ENCODE measurements at regions not wholly inside any gene's neighbourhood (a gene's known extent, or its start where the extent isn't known, plus 50 kb on each side); places are given as distances from the start of the nearest gene placed in this dataset.
"Not testable (repeated sequence)": the region's sequence is repeated elsewhere in the genome, so short reads cannot be mapped to it uniquely, and the experiment has no call there.

GRCh38 chr2:154556146-154556545 is 142.3 kb upstream of the KCNJ3 start:
- Histone ChIP-seq H3K9me3 (ENCODE audit: control insufficient read depth, insufficient read depth, low read length) (no peaks in the 10 kb centered on the region), H3K36me3 (ENCODE audit: insufficient read depth, low read length) (no peaks in the 10 kb centered on the region), H3K9ac (ENCODE audit: low read depth, low read length) (no peak overlapping the region), H3K4me1 (ENCODE audit: insufficient read depth, low read length) (no peaks in the 10 kb centered on the region)

GRCh38 chr2:154556607-154557006 is 141.9 kb upstream of the KCNJ3 start:
- Histone ChIP-seq H3K9me3 (ENCODE audit: control insufficient read depth, insufficient read depth, low read length) (no peaks in the 10 kb centered on the region), H3K9ac (ENCODE audit: low read depth, low read length) (no peak overlapping the region), H3K36me3 (ENCODE audit: insufficient read depth, low read length) (no peaks in the 10 kb centered on the region), H3K4me1 (ENCODE audit: insufficient read depth, low read length) (no peaks in the 10 kb centered on the region)

- Histone ChIP-seq H3K36me3 (ENCODE audit: insufficient read depth, low read length) (no peaks in the 10 kb centered on the region), H3K4me1 (ENCODE audit: insufficient read depth, low read length) (no peaks in the 10 kb centered on the region), H3K9me3 (ENCODE audit: control insufficient read depth, insufficient read depth, low read length) (no peaks in the 10 kb centered on the region), H3K9ac (ENCODE audit: low read depth, low read length) (no peak overlapping the region)
These were observed 140.6 kb upstream of the KCNJ3 start for GRCh38 chr2:154557906-154558305.

GRCh38 chr2:154565433-154565832 is 133.1 kb upstream of the KCNJ3 start:
- H3K9ac ChIP-seq (ENCODE audit: low read depth, low read length), result no peak overlapping the region
- no peaks in the 10 kb centered on the region for H3K4me1 ChIP-seq (ENCODE audit: insufficient read depth, low read length)
- H3K9me3 ChIP-seq (ENCODE audit: control insufficient read depth, insufficient read depth, low read length), result no peaks in the 10 kb centered on the region
- no peaks in the 10 kb centered on the region for H3K36me3 ChIP-seq (ENCODE audit: insufficient read depth, low read length)

- peaks cover 11% of the 10 kb centered on the region for H3K4me1 ChIP-seq (ENCODE audit: insufficient read depth, low read length)
These were observed 130.1 kb upstream of the KCNJ3 start for GRCh38 chr2:154568413-154568812.

GRCh38 chr2:154570501-154570900 is 128.0 kb upstream of the KCNJ3 start:
- Histone ChIP-seq H3K4me1 (ENCODE audit: insufficient read depth, low read length) (peaks cover 11% of the 10 kb centered on the region), H3K36me3 (ENCODE audit: insufficient read depth, low read length) (no peaks in the 10 kb centered on the region), H3K9me3 (ENCODE audit: control insufficient read depth, insufficient read depth, low read length) (no peaks in the 10 kb centered on the region), H3K9ac (ENCODE audit: low read depth, low read length) (no peak overlapping the region)

More at GRCh38 chr2:154568413-154568812, 130.1 kb upstream of the KCNJ3 start:
- H3K36me3 ChIP-seq (ENCODE audit: insufficient read depth, low read length), result no peaks in the 10 kb centered on the region
- no peaks in the 10 kb centered on the region for H3K9me3 ChIP-seq (ENCODE audit: control insufficient read depth, insufficient read depth, low read length)
- H3K9ac ChIP-seq (ENCODE audit: low read depth, low read length), result no peak overlapping the region

GRCh38 chr2:154576699-154577098 is 121.8 kb upstream of the KCNJ3 start:
- H3K9me3 ChIP-seq (ENCODE audit: control insufficient read depth, insufficient read depth, low read length); H3K36me3 ChIP-seq (ENCODE audit: insufficient read depth, low read length); H3K9ac ChIP-seq (ENCODE audit: low read depth, low read length); H3K4me1 ChIP-seq (ENCODE audit: insufficient read depth, low read length): not testable (repeated sequence)

- no peaks in the 10 kb centered on the region; the same call in 1 of the 2 replicates for H3K9me3 ChIP-seq (ENCODE audit: control insufficient read depth, insufficient read depth, low read length)
- peaks cover 7% of the 10 kb centered on the region; the same call in 1 of the 2 replicates for H3K4me1 ChIP-seq (ENCODE audit: insufficient read depth, low read length)
- no peaks in the 10 kb centered on the region for H3K36me3 ChIP-seq (ENCODE audit: insufficient read depth, low read length)
- no peak overlapping the region for H3K9ac ChIP-seq (ENCODE audit: low read depth, low read length)
These were observed 121.1 kb upstream of the KCNJ3 start for GRCh38 chr2:154577390-154577789.

GRCh38 chr2:154580767-154581166 is 117.7 kb upstream of the KCNJ3 start:
- Histone ChIP-seq H3K9me3 (ENCODE audit: control insufficient read depth, insufficient read depth, low read length) (no peaks in the 10 kb centered on the region; the same call in 1 of the 2 replicates), H3K4me1 (ENCODE audit: insufficient read depth, low read length) (peaks cover 12% of the 10 kb centered on the region; the same call in 1 of the 2 replicates), H3K9ac (ENCODE audit: low read depth, low read length) (no peak overlapping the region), H3K36me3 (ENCODE audit: insufficient read depth, low read length) (no peaks in the 10 kb centered on the region)

GRCh38 chr2:154582694-154583093 is 115.8 kb upstream of the KCNJ3 start:
- not testable (repeated sequence) for H3K36me3 ChIP-seq (ENCODE audit: insufficient read depth, low read length); H3K9me3 ChIP-seq (ENCODE audit: control insufficient read depth, insufficient read depth, low read length); H3K9ac ChIP-seq (ENCODE audit: low read depth, low read length)
- H3K4me1 ChIP-seq (ENCODE audit: insufficient read depth, low read length), result peaks cover 20% of the 10 kb centered on the region

GRCh38 chr2:154583274-154583673 is 115.2 kb upstream of the KCNJ3 start:
- H3K9me3 ChIP-seq (ENCODE audit: control insufficient read depth, insufficient read depth, low read length); H3K36me3 ChIP-seq (ENCODE audit: insufficient read depth, low read length); H3K9ac ChIP-seq (ENCODE audit: low read depth, low read length): not testable (repeated sequence)
- H3K4me1 ChIP-seq (ENCODE audit: insufficient read depth, low read length), result peaks cover 26% of the 10 kb centered on the region

- H3K9me3 ChIP-seq (ENCODE audit: control insufficient read depth, insufficient read depth, low read length), result no peaks in the 10 kb centered on the region
- H3K4me1 ChIP-seq (ENCODE audit: insufficient read depth, low read length), result peaks cover 49% of the 10 kb centered on the region
- H3K36me3 ChIP-seq (ENCODE audit: insufficient read depth, low read length), result no peaks in the 10 kb centered on the region
- H3K9ac ChIP-seq (ENCODE audit: low read depth, low read length), result no peak overlapping the region; the same call in 1 of the 2 replicates
These were observed 110.8 kb upstream of the KCNJ3 start for GRCh38 chr2:154587739-154588138.

GRCh38 chr2:154588838-154589237 is 109.7 kb upstream of the KCNJ3 start:
- Histone ChIP-seq H3K9ac (ENCODE audit: low read depth, low read length) (no peak overlapping the region), H3K4me1 (ENCODE audit: insufficient read depth, low read length) (peaks cover 48% of the 10 kb centered on the region), H3K9me3 (ENCODE audit: control insufficient read depth, insufficient read depth, low read length) (no peaks in the 10 kb centered on the region), H3K36me3 (ENCODE audit: insufficient read depth, low read length) (no peaks in the 10 kb centered on the region)

- H3K9ac ChIP-seq (ENCODE audit: low read depth, low read length), result peak overlapping the region; percentile 9; the same call in 1 of the 2 replicates
- H3K36me3 ChIP-seq (ENCODE audit: insufficient read depth, low read length), result no peaks in the 10 kb centered on the region
- H3K9me3 ChIP-seq (ENCODE audit: control insufficient read depth, insufficient read depth, low read length), result no peaks in the 10 kb centered on the region
- peaks cover 48% of the 10 kb centered on the region for H3K4me1 ChIP-seq (ENCODE audit: insufficient read depth, low read length)
These were observed 109.0 kb upstream of the KCNJ3 start for GRCh38 chr2:154589514-154589913.

GRCh38 chr2:154591294-154591820 is 107.1 kb upstream of the KCNJ3 start:
- H3K9me3 ChIP-seq (ENCODE audit: control insufficient read depth, insufficient read depth, low read length), result no peaks in the 10 kb centered on the region
- peaks cover 53% of the 10 kb centered on the region for H3K4me1 ChIP-seq (ENCODE audit: insufficient read depth, low read length)
- H3K9ac ChIP-seq (ENCODE audit: low read depth, low read length), result no peak overlapping the region
- no peaks in the 10 kb centered on the region for H3K36me3 ChIP-seq (ENCODE audit: insufficient read depth, low read length)

- H3K4me1 ChIP-seq (ENCODE audit: insufficient read depth, low read length), result peaks cover 5% of the 10 kb centered on the region; the same call in 1 of the 2 replicates
- H3K9me3 ChIP-seq (ENCODE audit: control insufficient read depth, insufficient read depth, low read length), result no peaks in the 10 kb centered on the region; the same call in 1 of the 2 replicates
- H3K9ac ChIP-seq (ENCODE audit: low read depth, low read length), result no peak overlapping the region
- no peaks in the 10 kb centered on the region for H3K36me3 ChIP-seq (ENCODE audit: insufficient read depth, low read length)
These were observed 99.3 kb upstream of the KCNJ3 start for GRCh38 chr2:154599189-154599588.
